Stimulated activated CD4-positive, alpha-beta T cell treated with anti-CD3 and anti-CD28 coated beads, Interleukin-4, amount 100 ng/mL, for 4 hours (primary cell): ENCODE measurements at regions not wholly inside any gene's neighbourhood (a gene's known extent, or its start where the extent isn't known, plus 50 kb on each side); places are given as distances from the start of the nearest gene placed in this dataset.
"Not testable (repeated sequence)": the region's sequence is repeated elsewhere in the genome, so short reads cannot be mapped to it uniquely, and the experiment has no call there.

ENCODE experiments used
- DNase-seq, 2 experiments: peaks; one replicate each; pipeline ENCODE4 v3.0.0-alpha.2; 2020

- DNase-seq: no peak
Measured at GRCh38 chr9:96130970-96131369, 171.0 kb downstream of the HSD17B3 start.

GRCh38 chr9:96129747-96130146 is 172.2 kb downstream of the HSD17B3 start:
- no peak for DNase-seq

- no peak for DNase-seq
Measured at GRCh38 chr9:96128880-96129279, 173.1 kb downstream of the HSD17B3 start.

GRCh38 chr9:96126321-96126881 is 175.6 kb downstream of the HSD17B3 start:
- DNase-seq: no peak

GRCh38 chr9:96125624-96126023 is 176.4 kb downstream of the HSD17B3 start:
- DNase-seq: no peak

GRCh38 chr9:96122751-96123150 is 179.2 kb downstream of the HSD17B3 start:
- no peak for DNase-seq

GRCh38 chr9:96122282-96122681 is 179.7 kb downstream of the HSD17B3 start:
- DNase-seq: no peak

- DNase-seq: no peak
Measured at GRCh38 chr9:96121136-96121535, 180.8 kb downstream of the HSD17B3 start.

- no peak for DNase-seq
Measured at GRCh38 chr9:96117398-96118080, 184.4 kb downstream of the HSD17B3 start.

- DNase-seq: no peak
Measured at GRCh38 chr9:96116275-96117064, 185.5 kb downstream of the HSD17B3 start.

GRCh38 chr9:96115836-96116235 is 186.1 kb downstream of the HSD17B3 start:
- no peak for DNase-seq

GRCh38 chr9:96113032-96113431 is 188.9 kb downstream of the HSD17B3 start:
- DNase-seq: no peak

- DNase-seq: no peak
Measured at GRCh38 chr9:96109680-96110351, 192.2 kb downstream of the HSD17B3 start.

- DNase-seq: no peak
Measured at GRCh38 chr9:96108691-96109380, 193.1 kb downstream of the HSD17B3 start.

- DNase-seq: no peak
Measured at GRCh38 chr9:96107436-96107835, 194.5 kb downstream of the HSD17B3 start.

GRCh38 chr9:96100385-96101300 is 201.3 kb downstream of the HSD17B3 start:
- DNase-seq: no peak

- not testable (repeated sequence) for DNase-seq
Measured at GRCh38 chr9:96090630-96091029, 211.3 kb downstream of the HSD17B3 start.

GRCh38 chr9:96089452-96090085 is 212.4 kb downstream of the HSD17B3 start:
- no peak for DNase-seq

- DNase-seq: no peak
Measured at GRCh38 chr9:96088510-96088909, 213.0 kb downstream of the ERCC6L2 start.

- DNase-seq: no peak
Measured at GRCh38 chr9:96087669-96088299, 212.3 kb downstream of the ERCC6L2 start.
